MM.1S (cell line): ENCODE measurements at regions not wholly inside any gene's neighbourhood (a gene's known extent, or its start where the extent isn't known, plus 50 kb on each side); places are given as distances from the start of the nearest gene placed in this dataset.

Experiments
- DNase-seq: peaks from one replicate; pipeline ENCODE4 v3.0.0-alpha.2; 2015
- H2AFZ ChIP-seq: fragments of 300-600 bp; sonication (generic); 2 replicates; pipeline ENCODE4 v1.6.0; 2016; ENCODE audit warnings: antibody characterized with exemption, low read length
- H3F3A ChIP-seq: fragments of 300-600 bp; sonication (generic); 2 replicates; pipeline ENCODE4 v1.6.1; 2016; ENCODE audit warnings: mild to moderate bottlenecking, antibody characterized with exemption, low read length, moderate library complexity, mixed read lengths; ENCODE audit not compliant: insufficient read depth
- H3K27ac ChIP-seq: fragments of 300-600 bp; sonication (generic); 2 replicates; pipeline ENCODE4 v1.5.1; 2016; ENCODE audit warnings: mild to moderate bottlenecking, low read length
- H3K27me3 ChIP-seq: fragments of 300-600 bp; sonication (generic); replicated peaks from 2 replicates; pipeline ENCODE4 v1.6.0; 2016; ENCODE audit warnings: low read length; ENCODE audit not compliant: insufficient read depth
- H3K36me3 ChIP-seq: fragments of 300-600 bp; sonication (generic); replicated peaks from 2 replicates; pipeline ENCODE4 v1.6.1; 2016; ENCODE audit warnings: mild to moderate bottlenecking, low read length, mixed read lengths; ENCODE audit not compliant: insufficient read depth
- H3K4me1 ChIP-seq: fragments of 300-600 bp; sonication (generic); 2 replicates; pipeline ENCODE4 v1.6.1; 2016; ENCODE audit warnings: low read length, mixed read lengths
- H3K4me2 ChIP-seq: fragments of 300-600 bp; sonication (generic); 2 replicates; pipeline ENCODE4 v1.6.0; 2016; ENCODE audit warnings: low read depth, low read length
- H3K4me3 ChIP-seq: fragments of 300-600 bp; sonication (generic); 2 replicates; pipeline ENCODE4 v1.5.1; 2016; ENCODE audit warnings: low read length, mixed read lengths
- H3K79me2 ChIP-seq: fragments of 300-600 bp; sonication (generic); 2 replicates; pipeline ENCODE4 v1.6.1; 2016; ENCODE audit warnings: mixed run types, low read length, mixed read lengths
- H3K9ac ChIP-seq: fragments of 300-600 bp; sonication (generic); 2 replicates; pipeline ENCODE4 v1.6.1; 2016; ENCODE audit warnings: low read length, mixed read lengths
- H3K9me2 ChIP-seq: fragments of 300-600 bp; sonication (generic); replicated peaks from 2 replicates; pipeline ENCODE4 v1.6.1; 2016; ENCODE audit warnings: mild to moderate bottlenecking, low read length, mixed read lengths; ENCODE audit not compliant: insufficient read depth
- H3K9me3 ChIP-seq: fragments of 300-600 bp; sonication (generic); replicated peaks from 2 replicates; pipeline ENCODE4 v1.6.1; 2016; ENCODE audit warnings: mild to moderate bottlenecking, low read length, mixed read lengths; ENCODE audit not compliant: insufficient read depth
- H4K20me1 ChIP-seq: fragments of 300-600 bp; sonication (generic); 2 replicates; pipeline ENCODE4 v1.6.1; 2016; ENCODE audit warnings: mild to moderate bottlenecking, low read length, moderate library complexity, mixed read lengths; ENCODE audit not compliant: insufficient read depth
- EZH2 ChIP-seq: fragments of 300-600 bp; sonication (generic); optimal IDR thresholded peaks from 2 replicates; pipeline ENCODE3; 2017; ENCODE audit warnings: low read depth, mild to moderate bottlenecking, antibody characterized with exemption, low read length, mixed read lengths
- EZH2phosphoT487 ChIP-seq: fragments of 300-600 bp; sonication (generic); IDR thresholded peaks from 2 replicates; pipeline ENCODE4 v1.6.1; 2018; ENCODE audit warnings: antibody characterized with exemption, low read length
- TF ChIP-seq, protein P1 (sequence below): fragments of 300-600 bp; sonication (generic); IDR thresholded peaks from 2 replicates; pipeline ENCODE4 v1.5.1; 2016; ENCODE audit warnings: antibody characterized with exemption, low read length, mixed read lengths

- no peak for DNase-seq
- Histone ChIP-seq H3K9me2 (no peaks in the 10 kb centered on the region), H3K4me2 (no peak overlapping the region), H3K79me2 (no peaks in the 10 kb centered on the region), H3F3A (no peaks in the 10 kb centered on the region), H3K36me3 (no peaks in the 10 kb centered on the region), H3K27me3 (peaks cover 60% of the 10 kb centered on the region), H3K4me1 (no peaks in the 10 kb centered on the region), H2AFZ (no peak overlapping the region), H3K27ac (no peak overlapping the region), H4K20me1 (no peaks in the 10 kb centered on the region; the same call in 1 of the 2 replicates), H3K9me3 (no peaks in the 10 kb centered on the region), H3K9ac (no peak overlapping the region), H3K4me3 (no peak overlapping the region)
- TF ChIP-seq, protein P1, sequence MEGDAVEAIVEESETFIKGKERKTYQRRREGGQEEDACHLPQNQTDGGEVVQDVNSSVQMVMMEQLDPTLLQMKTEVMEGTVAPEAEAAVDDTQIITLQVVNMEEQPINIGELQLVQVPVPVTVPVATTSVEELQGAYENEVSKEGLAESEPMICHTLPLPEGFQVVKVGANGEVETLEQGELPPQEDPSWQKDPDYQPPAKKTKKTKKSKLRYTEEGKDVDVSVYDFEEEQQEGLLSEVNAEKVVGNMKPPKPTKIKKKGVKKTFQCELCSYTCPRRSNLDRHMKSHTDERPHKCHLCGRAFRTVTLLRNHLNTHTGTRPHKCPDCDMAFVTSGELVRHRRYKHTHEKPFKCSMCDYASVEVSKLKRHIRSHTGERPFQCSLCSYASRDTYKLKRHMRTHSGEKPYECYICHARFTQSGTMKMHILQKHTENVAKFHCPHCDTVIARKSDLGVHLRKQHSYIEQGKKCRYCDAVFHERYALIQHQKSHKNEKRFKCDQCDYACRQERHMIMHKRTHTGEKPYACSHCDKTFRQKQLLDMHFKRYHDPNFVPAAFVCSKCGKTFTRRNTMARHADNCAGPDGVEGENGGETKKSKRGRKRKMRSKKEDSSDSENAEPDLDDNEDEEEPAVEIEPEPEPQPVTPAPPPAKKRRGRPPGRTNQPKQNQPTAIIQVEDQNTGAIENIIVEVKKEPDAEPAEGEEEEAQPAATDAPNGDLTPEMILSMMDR, result no peak
- TF ChIP-seq EZH2 (no peak), EZH2phosphoT487 (no peak)
Measured at GRCh38 chr1:30338765-30339164, 384.6 kb downstream of the MATN1 start.

GRCh38 chr1:30337324-30337620 lies 386.1 kb downstream of the MATN1 start:
- H3K79me2 ChIP-seq, result no peaks in the 10 kb centered on the region
- DNase-seq, result no peak
- no peak overlapping the region for H3K4me2 ChIP-seq
- no peaks in the 10 kb centered on the region for H3F3A ChIP-seq
- no peak overlapping the region for H3K27ac ChIP-seq
- no peaks in the 10 kb centered on the region for H3K9me3 ChIP-seq
- H3K9me2 ChIP-seq, result no peaks in the 10 kb centered on the region
- no peaks in the 10 kb centered on the region for H3K36me3 ChIP-seq
- no peak overlapping the region for H2AFZ ChIP-seq
- no peaks in the 10 kb centered on the region for H3K4me1 ChIP-seq
- peaks cover 60% of the 10 kb centered on the region for H3K27me3 ChIP-seq
- H3K9ac ChIP-seq, result no peak overlapping the region
- no peaks in the 10 kb centered on the region; the same call in 1 of the 2 replicates for H4K20me1 ChIP-seq
- no peak for TF ChIP-seq EZH2
- no peak for TF ChIP-seq EZH2phosphoT487
- TF ChIP-seq, protein P1, result no peak
- no peak overlapping the region for H3K4me3 ChIP-seq

GRCh38 chr1:30336550-30337323 lies 386.6 kb downstream of the MATN1 start:
- peaks cover 60% of the 10 kb centered on the region for H3K27me3 ChIP-seq
- H3K27ac ChIP-seq, result no peak overlapping the region
- TF ChIP-seq EZH2phosphoT487 (no peak), EZH2 (no peak)
- no peaks in the 10 kb centered on the region for H3F3A ChIP-seq
- no peaks in the 10 kb centered on the region for H3K9me3 ChIP-seq
- no peaks in the 10 kb centered on the region for H3K9me2 ChIP-seq
- no peaks in the 10 kb centered on the region for H3K36me3 ChIP-seq
- H3K4me1 ChIP-seq, result no peaks in the 10 kb centered on the region
- no peaks in the 10 kb centered on the region for H3K79me2 ChIP-seq
- H3K4me3 ChIP-seq, result no peak overlapping the region
- no peak overlapping the region for H3K9ac ChIP-seq
- H3K4me2 ChIP-seq, result no peak overlapping the region
- no peaks in the 10 kb centered on the region; the same call in 1 of the 2 replicates for H4K20me1 ChIP-seq
- H2AFZ ChIP-seq, result no peak overlapping the region
- no peak for DNase-seq

DNA sequence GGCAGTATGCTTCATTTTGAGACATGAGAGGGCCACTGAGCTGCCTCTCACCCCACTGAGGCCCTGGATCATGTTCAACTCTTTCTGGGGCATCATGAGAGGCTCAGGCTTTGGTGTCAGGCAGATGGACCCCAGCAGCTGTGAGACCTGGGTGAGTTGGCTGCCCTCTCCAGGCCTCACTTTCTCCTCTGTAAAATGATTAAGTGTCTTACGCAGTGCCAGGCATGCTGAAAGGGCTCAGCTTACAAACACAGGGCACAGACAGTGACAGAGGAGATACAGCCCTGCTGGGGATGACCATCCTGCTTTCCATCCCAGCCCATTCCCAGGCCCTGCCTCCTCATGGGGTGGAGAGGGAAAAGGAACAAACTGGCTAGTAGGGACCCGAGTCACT lies 387.4 kb downstream of the MATN1 start:
- Histone ChIP-seq H3K27me3 (peaks cover 60% of the 10 kb centered on the region), H3K36me3 (no peaks in the 10 kb centered on the region), H3K9me2 (no peaks in the 10 kb centered on the region), H3K9me3 (no peaks in the 10 kb centered on the region), H3K4me2 (no peak overlapping the region), H3K4me1 (no peaks in the 10 kb centered on the region), H3F3A (no peaks in the 10 kb centered on the region), H2AFZ (no peak overlapping the region), H3K27ac (no peak overlapping the region), H3K4me3 (no peak overlapping the region), H3K79me2 (no peaks in the 10 kb centered on the region), H3K9ac (no peak overlapping the region), H4K20me1 (no peaks in the 10 kb centered on the region)
- TF ChIP-seq EZH2phosphoT487, result no peak
- TF ChIP-seq, protein P1, result no peak
- no peak for TF ChIP-seq EZH2
- no peak for DNase-seq
